ENCODE measurements at regions not wholly inside any gene's neighbourhood (a gene's known extent, or its start where the extent isn't known, plus 50 kb on each side); places are given as distances from the start of the nearest gene placed in this dataset.

- TF ChIP-seq EZH2 (IDR thresholded peaks at IDR 0.05) (no peak), CTCF (IDR thresholded peaks at IDR 0.05) (no peak)
Measured at GRCh38 chr14:37824939-37825712, 229.7 kb downstream of the TTC6 start.
